ENCODE measurements at regions not wholly inside any gene's neighbourhood (a gene's known extent, or its start where the extent isn't known, plus 50 kb on each side); places are given as distances from the start of the nearest gene placed in this dataset.

- Histone ChIP-seq H3K4me3 (ENCODE audit: low read depth, low read length) (no peak overlapping the region), H3K27ac (ENCODE audit: insufficient read depth, low read length, poor library complexity, severe bottlenecking) (no peak overlapping the region), H3K36me3 (ENCODE audit: control insufficient read depth, insufficient read depth, low read length) (no peaks in the 10 kb centered on the region), H3K27me3 (ENCODE audit: control insufficient read depth, insufficient read depth, low read length) (no peaks in the 10 kb centered on the region), H3K4me1 (ENCODE audit: control insufficient read depth, insufficient read depth, low read length, poor library complexity, severe bottlenecking) (no peaks in the 10 kb centered on the region), H3K9me3 (ENCODE audit: control insufficient read depth in 2 of 2, low read length in 2 of 2) (no peaks in the 10 kb centered on the region)
- Mint-ChIP-seq H3K4me3 (no peak overlapping the region), H3K27me3 (no peaks in the 10 kb centered on the region), H3K4me1 (no peaks in the 10 kb centered on the region), H3K9me3 (peaks cover 0 to 14% (median 5%) of the 10 kb centered on the region in 7 donors), H3K36me3 (no peaks in the 10 kb centered on the region), H3K27ac (no peak overlapping the region)
- no peak for ATAC-seq (ENCODE audit: low read depth in 2 of 2)
- DNase-seq = no peak
Measured at GRCh38 chr4:136395212-136395722, 1137.0 kb downstream of the PCDH18 start.

GRCh38 chr4:136392576-136392975 lies 1139.7 kb downstream of the PCDH18 start:
- no peaks in the 10 kb centered on the region for H3K9me3 ChIP-seq (ENCODE audit: control insufficient read depth in 2 of 2, low read length in 2 of 2)
- H3K4me1 ChIP-seq (ENCODE audit: control insufficient read depth, insufficient read depth, low read length, poor library complexity, severe bottlenecking) = no peaks in the 10 kb centered on the region
- DNase-seq (no peak), ATAC-seq (ENCODE audit: low read depth in 2 of 2) (no peak)
- no peaks in the 10 kb centered on the region for H3K27me3 ChIP-seq (ENCODE audit: control insufficient read depth, insufficient read depth, low read length)
- H3K36me3 ChIP-seq (ENCODE audit: control insufficient read depth, insufficient read depth, low read length) = no peaks in the 10 kb centered on the region
- no peak overlapping the region for H3K27ac Mint-ChIP-seq
- no peaks in the 10 kb centered on the region for H3K27me3 Mint-ChIP-seq
- no peak overlapping the region for H3K4me3 Mint-ChIP-seq
- no peak overlapping the region for H3K4me3 ChIP-seq (ENCODE audit: low read depth, low read length)
- H3K4me1 Mint-ChIP-seq = no peaks in the 10 kb centered on the region
- H3K9me3 Mint-ChIP-seq = peaks cover 0 to 14% (median 4%) of the 10 kb centered on the region in 7 donors
- H3K27ac ChIP-seq (ENCODE audit: insufficient read depth, low read length, poor library complexity, severe bottlenecking) = no peak overlapping the region
- no peaks in the 10 kb centered on the region for H3K36me3 Mint-ChIP-seq

- Mint-ChIP-seq H3K36me3 (no peaks in the 10 kb centered on the region), H3K9me3 (peaks cover 0 to 7% (median 4%) of the 10 kb centered on the region in 7 donors), H3K27ac (no peak overlapping the region), H3K4me3 (no peak overlapping the region), H3K27me3 (no peaks in the 10 kb centered on the region), H3K4me1 (no peaks in the 10 kb centered on the region)
- Histone ChIP-seq H3K27me3 (ENCODE audit: control insufficient read depth, insufficient read depth, low read length) (no peaks in the 10 kb centered on the region), H3K4me1 (ENCODE audit: control insufficient read depth, insufficient read depth, low read length, poor library complexity, severe bottlenecking) (no peaks in the 10 kb centered on the region), H3K9me3 (ENCODE audit: control insufficient read depth in 2 of 2, low read length in 2 of 2) (no peaks in the 10 kb centered on the region), H3K36me3 (ENCODE audit: control insufficient read depth, insufficient read depth, low read length) (no peaks in the 10 kb centered on the region), H3K4me3 (ENCODE audit: low read depth, low read length) (no peak overlapping the region), H3K27ac (ENCODE audit: insufficient read depth, low read length, poor library complexity, severe bottlenecking) (no peak overlapping the region)
- ATAC-seq (ENCODE audit: low read depth in 2 of 2) (no peak), DNase-seq (no peak)
Measured at GRCh38 chr4:136390824-136391223, 1141.5 kb downstream of the PCDH18 start.

- H3K27ac ChIP-seq (ENCODE audit: insufficient read depth, low read length, poor library complexity, severe bottlenecking) = no peak overlapping the region
- ATAC-seq (ENCODE audit: low read depth in 2 of 2) (no peak), DNase-seq (no peak)
- no peaks in the 10 kb centered on the region for H3K36me3 Mint-ChIP-seq
- no peaks in the 10 kb centered on the region for H3K4me1 ChIP-seq (ENCODE audit: control insufficient read depth, insufficient read depth, low read length, poor library complexity, severe bottlenecking)
- no peaks in the 10 kb centered on the region for H3K36me3 ChIP-seq (ENCODE audit: control insufficient read depth, insufficient read depth, low read length)
- no peaks in the 10 kb centered on the region for H3K27me3 Mint-ChIP-seq
- no peak overlapping the region for H3K27ac Mint-ChIP-seq
- H3K4me3 ChIP-seq (ENCODE audit: low read depth, low read length) = no peak overlapping the region
- peaks cover 0 to 9% (median 3%) of the 10 kb centered on the region in 7 donors for H3K9me3 Mint-ChIP-seq
- H3K9me3 ChIP-seq (ENCODE audit: control insufficient read depth in 2 of 2, low read length in 2 of 2) = no peaks in the 10 kb centered on the region
- H3K4me3 Mint-ChIP-seq = no peak overlapping the region
- no peaks in the 10 kb centered on the region for H3K27me3 ChIP-seq (ENCODE audit: control insufficient read depth, insufficient read depth, low read length)
- no peaks in the 10 kb centered on the region for H3K4me1 Mint-ChIP-seq
Measured at GRCh38 chr4:136383082-136383481, 1149.2 kb downstream of the PCDH18 start.

GRCh38 chr4:136371231-136371630 lies 1161.1 kb downstream of the PCDH18 start:
- ATAC-seq (ENCODE audit: low read depth in 2 of 2) (no peak), DNase-seq (no peak)
- H3K9me3 Mint-ChIP-seq = peaks cover 0 to 6% (median 2%) of the 10 kb centered on the region in 7 donors
- no peaks in the 10 kb centered on the region for H3K9me3 ChIP-seq (ENCODE audit: control insufficient read depth in 2 of 2, low read length in 2 of 2)
- H3K36me3 ChIP-seq (ENCODE audit: control insufficient read depth, insufficient read depth, low read length) = no peaks in the 10 kb centered on the region
- no peak overlapping the region for H3K27ac Mint-ChIP-seq
- no peaks in the 10 kb centered on the region for H3K4me1 Mint-ChIP-seq
- no peak overlapping the region for H3K4me3 Mint-ChIP-seq
- H3K4me1 ChIP-seq (ENCODE audit: control insufficient read depth, insufficient read depth, low read length, poor library complexity, severe bottlenecking) = no peaks in the 10 kb centered on the region
- H3K27ac ChIP-seq (ENCODE audit: insufficient read depth, low read length, poor library complexity, severe bottlenecking) = no peak overlapping the region
- H3K27me3 ChIP-seq (ENCODE audit: control insufficient read depth, insufficient read depth, low read length) = no peaks in the 10 kb centered on the region
- H3K4me3 ChIP-seq (ENCODE audit: low read depth, low read length) = no peak overlapping the region
- no peaks in the 10 kb centered on the region for H3K36me3 Mint-ChIP-seq
- H3K27me3 Mint-ChIP-seq = no peaks in the 10 kb centered on the region

GRCh38 chr4:136369073-136369472 lies 1163.2 kb downstream of the PCDH18 start:
- Histone ChIP-seq H3K4me3 (ENCODE audit: low read depth, low read length) (no peak overlapping the region), H3K4me1 (ENCODE audit: control insufficient read depth, insufficient read depth, low read length, poor library complexity, severe bottlenecking) (no peaks in the 10 kb centered on the region), H3K27me3 (ENCODE audit: control insufficient read depth, insufficient read depth, low read length) (no peaks in the 10 kb centered on the region), H3K36me3 (ENCODE audit: control insufficient read depth, insufficient read depth, low read length) (no peaks in the 10 kb centered on the region), H3K9me3 (ENCODE audit: control insufficient read depth in 2 of 2, low read length in 2 of 2) (peaks cover 0 to 5% of the 10 kb centered on the region in 2 experiments), H3K27ac (ENCODE audit: insufficient read depth, low read length, poor library complexity, severe bottlenecking) (no peak overlapping the region)
- Mint-ChIP-seq H3K4me1 (no peaks in the 10 kb centered on the region), H3K36me3 (no peaks in the 10 kb centered on the region), H3K9me3 (peaks cover 0 to 5% (median 4%) of the 10 kb centered on the region in 7 donors), H3K27ac (no peak overlapping the region), H3K4me3 (no peak overlapping the region), H3K27me3 (no peaks in the 10 kb centered on the region)
- DNase-seq = no peak
- no peak for ATAC-seq (ENCODE audit: low read depth in 2 of 2)

- H3K36me3 ChIP-seq (ENCODE audit: control insufficient read depth, insufficient read depth, low read length) = no peaks in the 10 kb centered on the region
Measured at GRCh38 chr4:136357556-136357955, 1174.7 kb downstream of the PCDH18 start.

GRCh38 chr4:136355970-136356369 lies 1176.3 kb downstream of the PCDH18 start:
- Mint-ChIP-seq H3K27me3 (no peaks in the 10 kb centered on the region), H3K4me1 (no peaks in the 10 kb centered on the region), H3K9me3 (peaks cover 0 to 17% (median 4%) of the 10 kb centered on the region in 7 donors), H3K36me3 (no peaks in the 10 kb centered on the region), H3K27ac (no peak overlapping the region), H3K4me3 (no peak overlapping the region)
- Histone ChIP-seq H3K4me3 (ENCODE audit: low read depth, low read length) (no peak overlapping the region), H3K9me3 (ENCODE audit: control insufficient read depth in 2 of 2, low read length in 2 of 2) (peaks cover 0 to 2% of the 10 kb centered on the region in 2 experiments), H3K27me3 (ENCODE audit: control insufficient read depth, insufficient read depth, low read length) (no peaks in the 10 kb centered on the region), H3K36me3 (ENCODE audit: control insufficient read depth, insufficient read depth, low read length) (no peaks in the 10 kb centered on the region), H3K27ac (ENCODE audit: insufficient read depth, low read length, poor library complexity, severe bottlenecking) (no peak overlapping the region), H3K4me1 (ENCODE audit: control insufficient read depth, insufficient read depth, low read length, poor library complexity, severe bottlenecking) (no peaks in the 10 kb centered on the region)
- ATAC-seq (ENCODE audit: low read depth in 2 of 2) (no peak), DNase-seq (no peak)

More at GRCh38 chr4:136357556-136357955, 1174.7 kb downstream of the PCDH18 start:
- no peaks in the 10 kb centered on the region for H3K4me1 Mint-ChIP-seq
- no peaks in the 10 kb centered on the region for H3K36me3 Mint-ChIP-seq
- H3K4me1 ChIP-seq (ENCODE audit: control insufficient read depth, insufficient read depth, low read length, poor library complexity, severe bottlenecking) = no peaks in the 10 kb centered on the region
- H3K9me3 Mint-ChIP-seq = peaks cover 0 to 17% (median 4%) of the 10 kb centered on the region in 7 donors
- H3K27me3 ChIP-seq (ENCODE audit: control insufficient read depth, insufficient read depth, low read length) = no peaks in the 10 kb centered on the region
- DNase-seq (no peak), ATAC-seq (ENCODE audit: low read depth in 2 of 2) (no peak)
- H3K9me3 ChIP-seq (ENCODE audit: control insufficient read depth in 2 of 2, low read length in 2 of 2) = peaks cover 0 to 2% of the 10 kb centered on the region in 2 experiments
- H3K4me3 ChIP-seq (ENCODE audit: low read depth, low read length) = no peak overlapping the region
- H3K27me3 Mint-ChIP-seq = no peaks in the 10 kb centered on the region
- H3K27ac ChIP-seq (ENCODE audit: insufficient read depth, low read length, poor library complexity, severe bottlenecking) = no peak overlapping the region
- H3K4me3 Mint-ChIP-seq = no peak overlapping the region
- H3K27ac Mint-ChIP-seq = no peak overlapping the region

Data from CD4-positive, CD25-positive, alpha-beta regulatory T cell (primary cell).